Pancreas (tissue), 10 donors: ENCODE measurements at regions not wholly inside any gene's neighbourhood (a gene's known extent, or its start where the extent isn't known, plus 50 kb on each side); places are given as distances from the start of the nearest gene placed in this dataset.
"Not testable (repeated sequence)": the region's sequence is repeated elsewhere in the genome, so short reads cannot be mapped to it uniquely, and the experiment has no call there.

ENCODE experiments used
- ATAC-seq, 4 donors: fragments of 200-7000 bp; cut with Tn5 transposase; one replicate each; pipeline versions ENCODE4 v1.8.0 to v1.9.1; 2020; ENCODE audit warnings: mild to moderate bottlenecking in 4 of 4, moderate library complexity in 4 of 4
- DNase-seq, 6 donors: peaks; one replicate each; pipeline ENCODE4 v3.0.0-alpha.2; 2020
- FAIRE-seq: peaks from 2 replicates; lab custom pipeline; 2012; peaks lifted over from hg19 to GRCh38; lab: Jason Lieb, UNC
- H3K27ac ChIP-seq, 4 donors: fragments of 200-600 bp; sonication (generic); 1 replicate in 3 of 4; 2 replicates in 1 of 4; pipeline versions ENCODE4 v1.5.0 to v1.8.0; 2020
- H3K27me3 ChIP-seq, 4 donors: fragments of 200-600 bp; one replicate each; pipeline ENCODE4 v1.8.0; 2021
- H3K36me3 ChIP-seq, 3 donors: fragments of 200-600 bp; sonication (generic) in 1 of 3; one replicate each; pipeline versions ENCODE4 v1.5.0 to v1.8.0; 2020 to 2021
- H3K4me1 ChIP-seq, 3 donors: fragments of 200-600 bp; one replicate each; pipeline ENCODE4 v1.8.0; 2021
- H3K4me3 ChIP-seq, 4 donors: fragments of 200-600 bp; sonication (generic) in 2 of 4; one replicate each; pipeline versions ENCODE4 v1.5.0 to v1.8.0; 2020 to 2021
- H3K9me3 ChIP-seq, 4 donors: fragments of 200-600 bp; one replicate each; pipeline ENCODE4 v1.8.0; 2021
- CTCF ChIP-seq, 4 donors: fragments of 200-600 bp; sonication (generic) in 3 of 4; IDR thresholded peaks; one replicate each; pipeline versions ENCODE4 v1.5.0 to v1.8.0; 2021; ENCODE audit warnings: antibody characterized with exemption in 4 of 4
- WGBS, 2 donors: extraction: QIAGEN DNeasy Blood & Tissue Kit; methylation state at CpG; one replicate each; pipeline ENCODE4 v1.1.7; 2013; 5-methylcytosine and 5-hydroxymethylcytosine counted together
- intact Hi-C, 3 donors: fragments of 100-400 bp; cut with DNase I; formaldehyde crosslinking; loops; one replicate each; pipeline versions ENCODE4 v1.11.1 to v1.14.2; 2022
- donor health status: healthy with polysubstance abuse.
- donor health status: DM: no; HTN: no; CAD: no; lungs with moderate emphysema.
- donor health status: DM: no; HTN: no; CAD: no.
- donor health status: control.
- donor health status: control.
- donor health status: Bipolar disorder and iron deficiency.
- donor health status: DM: yes; HTN: yes; CAD: no.
- donor health status: DM: no; HTN: no; CAD: no.
- donor health status: DM: no; HTN: no; CAD: no.
- donor health status: DM: yes; HTN: yes; CAD: no.

- Histone ChIP-seq H3K4me3 (no peak overlapping the region), H3K36me3 (no peaks in the 10 kb centered on the region), H3K27ac (no peak overlapping the region), H3K27me3 (no peaks in the 10 kb centered on the region), H3K9me3 (no peaks in the 10 kb centered on the region), H3K4me1 (peaks cover 26 to 34% (median 34%) of the 10 kb centered on the region in 3 donors)
- 93 to 95% methylated on average over 10 of the region's 10 CpGs for WGBS, 2 donors
- ATAC-seq (no peak), FAIRE-seq (no peak), DNase-seq (peak in 2 of 6 donors; percentile 45 to 67)
- intact Hi-C loops, result no loop called here
- no peak for TF ChIP-seq CTCF (IDR thresholded peaks at IDR 0.05)
Measured at GRCh38 chr7:155236386-155236785, 61.3 kb upstream of the INSIG1 start.

GRCh38 chr7:155237297-155237696 lies 60.4 kb upstream of the INSIG1 start:
- peaks cover 26 to 34% (median 34%) of the 10 kb centered on the region in 3 donors for H3K4me1 ChIP-seq
- no peak overlapping the region for H3K27ac ChIP-seq
- peak in 1 of 6 donors; percentile 42 for DNase-seq
- intact Hi-C loops, result no loop called here
- H3K9me3 ChIP-seq, result no peaks in the 10 kb centered on the region
- 90 to 97% methylated on average over 6 of the region's 6 CpGs for WGBS, 2 donors
- no peak overlapping the region for H3K4me3 ChIP-seq
- no peak for FAIRE-seq
- no peak for TF ChIP-seq CTCF (IDR thresholded peaks at IDR 0.05)
- no peaks in the 10 kb centered on the region for H3K36me3 ChIP-seq
- no peaks in the 10 kb centered on the region for H3K27me3 ChIP-seq
- no peak for ATAC-seq

- H3K9me3 ChIP-seq, result no peaks in the 10 kb centered on the region
- FAIRE-seq (no peak), ATAC-seq (no peak), DNase-seq (peak in 2 of 6 donors; percentile 29 to 51)
- intact Hi-C loops, result no loop called here
- TF ChIP-seq CTCF (IDR thresholded peaks at IDR 0.05), result no peak
- H3K4me3 ChIP-seq, result no peak overlapping the region
- H3K27me3 ChIP-seq, result no peaks in the 10 kb centered on the region
- H3K27ac ChIP-seq, result no peak overlapping the region
- 95 to 98% methylated on average over 5 of the region's 5 CpGs for WGBS, 2 donors
- no peaks in the 10 kb centered on the region for H3K36me3 ChIP-seq
- peaks cover 26 to 34% (median 33%) of the 10 kb centered on the region in 3 donors for H3K4me1 ChIP-seq
Measured at GRCh38 chr7:155237730-155238129, 59.9 kb upstream of the INSIG1 start.

- H3K4me1 ChIP-seq, result peaks cover 12 to 18% (median 15%) of the 10 kb centered on the region in 3 donors
- intact Hi-C loops, ATAC-seq, FAIRE-seq, H3K36me3 ChIP-seq, H3K9me3 ChIP-seq, H3K4me3 ChIP-seq, H3K27me3 ChIP-seq: not testable (repeated sequence)
- WGBS, 2 donors, result 41 to 51% methylated on average over 14 of the region's 14 CpGs
- H3K27ac ChIP-seq, result peak overlapping the region in 2 of 4 donors; percentile 11 to 37
- DNase-seq, result peak in 1 of 6 donors; percentile 29
Measured at GRCh38 chr7:155239431-155240087, 58.1 kb upstream of the INSIG1 start.

GRCh38 chr7:155244675-155245074 lies 53.0 kb upstream of the INSIG1 start:
- Histone ChIP-seq H3K9me3 (no peaks in the 10 kb centered on the region), H3K27me3 (no peaks in the 10 kb centered on the region), H3K27ac (no peak overlapping the region), H3K4me1 (peaks cover 3 to 7% (median 7%) of the 10 kb centered on the region in 3 donors), H3K4me3 (no peak overlapping the region), H3K36me3 (no peaks in the 10 kb centered on the region)
- no peak for FAIRE-seq
- TF ChIP-seq CTCF (IDR thresholded peaks at IDR 0.05), result no peak
- no peak for ATAC-seq
- DNase-seq, result no peak
- intact Hi-C loops, result loop anchor here in 1 of 3 donors (5.0 kb wide), 1 partner anchor 57 kb away; no protein-coding TSS in a partner anchor
- WGBS, 2 donors, result 96 to 97% methylated on average over 5 of the region's 5 CpGs
